Spleen (tissue), 11 donors: ENCODE measurements at regions not wholly inside any gene's neighbourhood (a gene's known extent, or its start where the extent isn't known, plus 50 kb on each side); places are given as distances from the start of the nearest gene placed in this dataset.

Experiments used
- DNase-seq: peaks from one replicate; pipeline ENCODE4 v3.0.0-alpha.2; 2020
- H3K27ac ChIP-seq, 8 donors: fragments of 200-600 bp; sonication (generic) in 7 of 8; 1 replicate in 4 of 8; 2 replicates in 4 of 8; pipeline versions ENCODE4 v1.5.0 to v1.8.0; 2016 to 2021; ENCODE audit warnings: inconsistent platforms in 4 of 8, mild to moderate bottlenecking in 4 of 8, moderate library complexity in 1 of 8
- H3K27me3 ChIP-seq, 7 donors: fragments of 200-600 bp; sonication (generic) in 6 of 7; replicated peaks in 1 of 7; 1 replicate in 4 of 7; 2 replicates in 3 of 7; pipeline versions ENCODE4 v1.5.0 to v1.8.0; 2016 to 2021; ENCODE audit warnings: inconsistent platforms in 3 of 7, mild to moderate bottlenecking in 1 of 7
- H3K36me3 ChIP-seq, 6 donors: fragments of 200-600 bp; sonication (generic) in 5 of 6; 1 replicate in 4 of 6; 2 replicates in 2 of 6; pipeline versions ENCODE4 v1.5.0 to v1.8.0; 2016 to 2021; ENCODE audit warnings: inconsistent platforms in 2 of 6
- H3K4me1 ChIP-seq, 6 donors: fragments of 200-600 bp; sonication (generic) in 5 of 6; 1 replicate in 3 of 6; 2 replicates in 3 of 6; pipeline versions ENCODE4 v1.5.0 to v1.8.0; 2016 to 2021; ENCODE audit warnings: inconsistent platforms in 3 of 6
- H3K4me3 ChIP-seq, 8 donors: fragments of 200-600 bp; sonication (generic) in 7 of 8; 1 replicate in 4 of 8; 2 replicates in 4 of 8; pipeline versions ENCODE4 v1.5.0 to v1.8.0; 2016 to 2021; ENCODE audit warnings: inconsistent platforms in 4 of 8, mild to moderate bottlenecking in 4 of 8, moderate library complexity in 2 of 8
- H3K9me3 ChIP-seq, 8 donors: fragments of 200-600 bp; sonication (generic) in 7 of 8; 1 replicate in 4 of 8; 2 replicates in 4 of 8; pipeline versions ENCODE4 v1.5.0 to v1.8.0; 2016 to 2021; ENCODE audit warnings: inconsistent platforms in 4 of 8
- CTCF ChIP-seq, 11 experiments: fragments of 200-600 bp in 7 of 11; fragments of 450-650 bp in 4 of 11; sonication (generic) in 4 of 11; IDR thresholded peaks in 8 of 11; conservative IDR thresholded peaks in 3 of 11; 1 replicate in 7 of 11; 2 replicates in 4 of 11; pipeline versions ENCODE4 v1.4.0 to v1.8.0; 2016 to 2021; ENCODE audit warnings: antibody characterized with exemption in 11 of 11, inconsistent platforms in 4 of 11, mild to moderate bottlenecking in 1 of 11
- POLR2A ChIP-seq, 3 donors: fragments of 450-650 bp; IDR thresholded peaks; one replicate each; pipeline ENCODE4 v1.5.1; 2017; ENCODE audit warnings: antibody characterized with exemption in 3 of 3, mild to moderate bottlenecking in 1 of 3
- POLR2AphosphoS5 ChIP-seq, 3 donors: sonication (generic); formaldehyde crosslinking; IDR thresholded peaks; one replicate each; pipeline ENCODE4 v1.5.1; 2017; ENCODE audit warnings: antibody characterized with exemption in 3 of 3
- WGBS, 5 donors: extraction: QIAGEN DNeasy Blood & Tissue Kit in 3 of 5; methylation state at CpG; one replicate each; pipeline versions ENCODE4 v1.1.5 to v1.1.7; 2013 to 2018; 5-methylcytosine and 5-hydroxymethylcytosine counted together
- intact Hi-C: fragments of 100-400 bp; cut with DNase I; formaldehyde crosslinking; loops from one replicate; pipeline ENCODE4 v1.15.0; 2023; ENCODE audit warnings: low total_unique reads
- donor health status: healthy with polysubstance abuse.
- donor health status: DM: no; HTN: no; CAD: no; lungs with moderate emphysema.
- donor health status: DM: no; HTN: no; CAD: no.
- donor health status: Bipolar disorder and iron deficiency.
- donor health status: healthy.
- donor health status: DM: no; HTN: no; CAD: no.
- donor health status: DM: yes; HTN: yes; CAD: no.

- intact Hi-C loops = no loop called here
- H3K4me3 ChIP-seq = no peak overlapping the region
- 38 to 48% (median 46%) methylated on average over 7 of the region's 7 CpGs for WGBS, 5 donors
- no peak for DNase-seq
- no peak for TF ChIP-seq POLR2A (IDR thresholded peaks at IDR 0.05)
- no peak for TF ChIP-seq CTCF (IDR thresholded peaks at IDR 0.05 in 8 of 11, conservative IDR thresholded peaks at IDR 0.05 in 3 of 11)
- TF ChIP-seq POLR2AphosphoS5 (IDR thresholded peaks at IDR 0.05) = no peak
- no peaks in the 10 kb centered on the region for H3K36me3 ChIP-seq
- H3K27ac ChIP-seq = no peak overlapping the region
- H3K4me1 ChIP-seq = no peaks in the 10 kb centered on the region
- H3K27me3 ChIP-seq = peaks cover 0 to 13% (median 0%) of the 10 kb centered on the region in 7 donors
- H3K9me3 ChIP-seq = no peaks in the 10 kb centered on the region
Observed at GRCh38 chr11:131037873-131038272, 121.6 kb upstream of the SNX19 start.

- Histone ChIP-seq H3K9me3 (no peaks in the 10 kb centered on the region), H3K36me3 (no peaks in the 10 kb centered on the region), H3K4me3 (no peak overlapping the region), H3K27me3 (peaks cover 0 to 13% (median 0%) of the 10 kb centered on the region in 7 donors), H3K27ac (no peak overlapping the region), H3K4me1 (no peaks in the 10 kb centered on the region)
- no peak for DNase-seq
- TF ChIP-seq POLR2AphosphoS5 (IDR thresholded peaks at IDR 0.05) = no peak
- no peak for TF ChIP-seq CTCF (IDR thresholded peaks at IDR 0.05 in 8 of 11, conservative IDR thresholded peaks at IDR 0.05 in 3 of 11)
- TF ChIP-seq POLR2A (IDR thresholded peaks at IDR 0.05) = no peak
- intact Hi-C loops = no loop called here
- WGBS, 5 donors = 29 to 44% (median 35%) methylated on average over 5 of the region's 5 CpGs
Observed at GRCh38 chr11:131038597-131038996, 122.3 kb upstream of the SNX19 start.

- no peak overlapping the region for H3K4me3 ChIP-seq
- H3K4me1 ChIP-seq = no peaks in the 10 kb centered on the region
- no peaks in the 10 kb centered on the region for H3K9me3 ChIP-seq
- no peak overlapping the region for H3K27ac ChIP-seq
- TF ChIP-seq POLR2AphosphoS5 (IDR thresholded peaks at IDR 0.05) (no peak), CTCF (IDR thresholded peaks at IDR 0.05 in 8 of 11, conservative IDR thresholded peaks at IDR 0.05 in 3 of 11) (no peak), POLR2A (IDR thresholded peaks at IDR 0.05) (no peak)
- peaks cover 0 to 26% (median 0%) of the 10 kb centered on the region in 7 donors for H3K27me3 ChIP-seq
- intact Hi-C loops = no loop called here
- WGBS, 5 donors = 67 to 80% (median 74%) methylated on average over 5 of the region's 5 CpGs
- DNase-seq = no peak
- no peaks in the 10 kb centered on the region for H3K36me3 ChIP-seq
Observed at GRCh38 chr11:131041331-131042040, 125.2 kb upstream of the SNX19 start.

GRCh38 chr11:131042041-131042390 is 125.7 kb upstream of the SNX19 start:
- Histone ChIP-seq H3K9me3 (no peaks in the 10 kb centered on the region), H3K36me3 (no peaks in the 10 kb centered on the region), H3K4me3 (no peak overlapping the region), H3K4me1 (no peaks in the 10 kb centered on the region), H3K27me3 (peaks cover 0 to 31% (median 0%) of the 10 kb centered on the region in 7 donors), H3K27ac (no peak overlapping the region)
- intact Hi-C loops = no loop called here
- WGBS, 5 donors = 0 to 45% (median 3%) methylated on average over 1 of the region's 1 CpG
- no peak for TF ChIP-seq CTCF (IDR thresholded peaks at IDR 0.05 in 8 of 11, conservative IDR thresholded peaks at IDR 0.05 in 3 of 11)
- no peak for TF ChIP-seq POLR2AphosphoS5 (IDR thresholded peaks at IDR 0.05)
- no peak for TF ChIP-seq POLR2A (IDR thresholded peaks at IDR 0.05)
- no peak for DNase-seq
